ENCODE measurements at regions not wholly inside any gene's neighbourhood (a gene's known extent, or its start where the extent isn't known, plus 50 kb on each side); places are given as distances from the start of the nearest gene placed in this dataset.

- ATAC-seq (ENCODE audit: low FRiP score) (no peak), DNase-seq (ENCODE audit: low spot score) (no peak)
- peak in 1 of 3 donors; percentile 68 for TF ChIP-seq CTCF (IDR thresholded peaks at IDR 0.05)
These were observed 83.9 kb upstream of the GRAMD2B start for GRCh38 chr5:126339215-126339805.

DNA sequence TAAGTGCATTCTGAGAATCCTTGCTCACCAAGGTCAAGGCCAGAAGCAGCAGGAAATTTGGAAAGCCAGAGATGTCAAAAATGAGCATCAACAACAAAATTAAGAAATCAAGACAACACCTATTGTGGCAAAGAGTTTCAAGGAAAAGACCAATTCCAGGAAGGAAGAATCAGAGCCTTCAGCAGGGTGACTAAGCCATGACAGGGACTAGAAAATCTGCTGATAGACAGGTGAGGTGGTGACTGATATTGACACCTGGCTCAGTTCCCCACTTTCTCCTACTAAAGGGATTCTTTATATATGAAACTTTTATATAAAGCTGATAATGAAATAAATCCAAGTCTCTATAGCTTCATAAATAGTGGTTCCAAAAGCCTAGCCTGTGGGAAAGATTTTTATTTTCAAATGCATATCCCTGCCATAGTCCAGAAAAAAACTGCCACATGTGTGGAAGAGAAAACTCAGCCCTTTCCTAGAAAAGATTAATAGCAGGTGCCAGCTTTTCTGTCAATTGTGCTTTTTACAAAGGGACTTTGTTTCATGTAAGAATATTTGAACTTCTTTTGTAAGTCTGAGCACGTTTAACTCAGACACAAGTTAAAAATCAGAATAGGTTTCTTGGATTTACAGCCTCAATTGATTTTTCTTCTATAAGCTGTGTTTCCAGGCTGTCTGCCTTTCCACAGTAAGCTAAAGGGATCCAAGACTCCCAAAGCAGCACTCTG, 81.1 kb upstream of the GRAMD2B start:
- TF ChIP-seq CTCF (IDR thresholded peaks at IDR 0.05): no peak
- ATAC-seq (ENCODE audit: low FRiP score): no peak
- no peak for DNase-seq (ENCODE audit: low spot score)

DNA sequence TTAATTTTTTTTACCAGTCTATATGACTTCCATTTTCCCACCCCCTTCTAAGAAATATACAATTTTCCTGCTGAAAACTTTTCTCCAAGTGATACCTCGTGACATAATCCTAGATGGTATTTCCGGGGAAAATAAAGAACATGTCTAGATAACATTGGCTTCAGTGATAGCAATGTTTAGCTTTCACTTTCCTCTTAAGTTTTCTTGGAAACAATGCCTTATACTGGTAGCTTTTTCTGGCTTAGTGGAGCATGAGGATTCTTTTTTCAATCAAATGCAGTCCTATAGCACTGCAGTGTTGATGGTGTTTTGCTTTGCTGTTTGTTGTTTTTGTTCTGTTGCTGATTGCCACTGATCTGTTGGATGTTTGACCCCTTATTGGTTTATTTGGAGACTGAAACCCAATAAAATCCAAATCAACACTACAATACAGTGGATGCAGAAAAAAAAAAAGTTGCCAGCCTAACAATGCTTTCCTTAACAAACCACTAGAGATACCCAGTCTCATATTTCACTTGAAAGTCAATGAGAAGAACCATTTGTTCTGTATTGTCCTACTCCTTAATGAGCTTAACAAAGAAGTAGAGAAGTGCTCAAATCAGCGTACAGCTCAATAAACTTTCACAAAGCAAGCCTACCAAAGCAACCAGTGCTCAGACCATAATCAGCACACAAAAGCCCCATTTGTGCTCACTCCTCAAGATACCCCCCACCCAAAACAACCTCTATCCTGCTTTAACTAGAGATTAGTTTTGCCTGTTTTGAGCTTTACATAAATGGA, 74.2 kb upstream of the GRAMD2B start:
- DNase-seq (ENCODE audit: low spot score) (no peak), ATAC-seq (ENCODE audit: low FRiP score) (no peak)
- no peak for TF ChIP-seq CTCF (IDR thresholded peaks at IDR 0.05)

DNA sequence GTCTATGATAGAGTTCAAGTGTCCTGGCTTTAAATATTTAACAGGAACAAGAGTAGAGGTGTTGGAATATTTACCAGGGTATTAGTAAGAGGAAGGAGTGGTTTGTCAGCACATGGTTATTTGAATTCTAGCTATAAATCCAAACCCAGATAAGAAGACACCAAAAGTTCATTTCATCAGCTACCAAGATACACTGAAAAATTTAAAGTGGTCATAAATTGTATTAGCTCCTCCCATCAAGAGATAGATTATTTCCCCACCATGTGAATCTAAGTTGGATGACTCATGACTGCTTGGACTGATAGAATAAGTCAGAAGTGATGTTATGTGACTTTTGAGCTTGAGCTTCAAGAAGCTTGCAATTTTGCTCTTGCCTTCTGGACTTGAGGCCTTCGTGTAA, 72.1 kb upstream of the GRAMD2B start:
- DNase-seq (ENCODE audit: low spot score): no peak
- peak; percentile 74 for ATAC-seq (ENCODE audit: low FRiP score)
- no peak for TF ChIP-seq CTCF (IDR thresholded peaks at IDR 0.05)

DNA sequence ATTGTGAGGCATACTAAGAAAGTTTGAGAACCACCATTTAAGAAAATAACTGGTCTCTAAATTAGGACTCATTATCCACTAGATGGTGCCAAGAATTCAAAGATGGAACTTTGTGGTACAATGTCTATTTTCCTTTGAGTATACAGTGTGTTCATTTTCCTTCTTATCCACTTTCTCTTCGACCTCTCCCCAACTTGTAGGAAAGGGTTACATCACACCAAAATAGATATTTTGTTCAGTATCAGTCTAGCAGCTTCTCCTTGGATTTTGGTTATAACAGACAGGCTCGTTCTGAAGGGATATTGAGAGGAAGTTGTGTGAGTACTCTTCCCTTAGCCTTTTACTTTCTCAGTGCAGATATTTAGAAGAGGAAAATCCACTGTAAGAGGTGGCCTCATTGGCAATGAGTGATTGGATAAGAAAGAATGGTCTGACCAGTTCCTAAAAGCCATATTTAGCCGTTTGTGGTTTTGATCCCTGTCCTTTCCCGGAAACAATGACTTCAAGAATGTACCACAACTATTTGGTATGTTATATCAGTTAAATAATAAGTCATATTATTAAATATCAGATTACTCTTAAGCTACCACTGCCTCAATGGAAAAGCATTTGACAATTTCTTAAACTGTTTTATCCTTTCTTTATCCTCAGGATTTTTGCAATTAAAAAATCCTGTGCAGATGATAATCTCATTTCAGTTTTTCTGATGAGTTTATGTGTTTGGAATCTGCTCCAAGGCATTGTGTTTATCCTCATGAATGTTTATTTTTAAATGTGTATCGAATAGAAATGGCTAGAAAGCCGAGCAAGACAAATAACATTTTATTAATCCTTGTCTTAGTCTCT, 69.0 kb upstream of the GRAMD2B start:
- DNase-seq (ENCODE audit: low spot score) (no peak), ATAC-seq (ENCODE audit: low FRiP score) (peak; percentile 41)
- TF ChIP-seq CTCF (IDR thresholded peaks at IDR 0.05): no peak

- TF ChIP-seq CTCF (IDR thresholded peaks at IDR 0.05): no peak
- DNase-seq (ENCODE audit: low spot score): no peak
- no peak for ATAC-seq (ENCODE audit: low FRiP score)
These were observed 68.1 kb upstream of the GRAMD2B start for GRCh38 chr5:126354858-126355731.

Measured in omental fat pad (tissue), 3 donors.